Neural progenitor cell (in vitro differentiated cells): ENCODE measurements at regions not wholly inside any gene's neighbourhood (a gene's known extent, or its start where the extent isn't known, plus 50 kb on each side); places are given as distances from the start of the nearest gene placed in this dataset.

Experiments
- DNase-seq: peaks from one replicate; pipeline ENCODE4 v3.0.0-alpha.2; 2016; ENCODE audit warnings: low spot score
- H2AFZ ChIP-seq: fragments of 200-600 bp; sonication (generic); replicated peaks from 2 replicates; pipeline ENCODE4 v1.6.1; 2016; ENCODE audit warnings: antibody characterized with exemption
- H3F3A ChIP-seq: fragments of 200-600 bp; sonication (generic); 2 replicates; pipeline ENCODE4 v1.6.1; 2016; ENCODE audit warnings: antibody characterized with exemption, low read depth
- H3K27ac ChIP-seq: fragments of 200-600 bp; sonication (generic); 2 replicates; pipeline ENCODE4 v1.5.1; 2016; ENCODE audit warnings: mild to moderate bottlenecking
- H3K27me3 ChIP-seq: fragments of 200-600 bp; sonication (generic); 2 replicates; pipeline ENCODE4 v1.6.1; 2016; ENCODE audit warnings: mild to moderate bottlenecking, moderate library complexity
- H3K36me3 ChIP-seq: fragments of 200-600 bp; sonication (generic); 2 replicates; pipeline ENCODE4 v1.5.1; 2016
- H3K4me1 ChIP-seq: fragments of 200-600 bp; sonication (generic); 2 replicates; pipeline ENCODE4 v1.6.1; 2016; ENCODE audit warnings: mixed run types
- H3K4me2 ChIP-seq: fragments of 200-600 bp; sonication (generic); 2 replicates; pipeline ENCODE4 v1.6.1; 2016
- H3K4me3 ChIP-seq: fragments of 200-600 bp; sonication (generic); 2 replicates; pipeline ENCODE4 v1.5.1; 2016
- H3K79me2 ChIP-seq: fragments of 200-600 bp; sonication (generic); 2 replicates; pipeline ENCODE4 v1.6.1; 2016; ENCODE audit warnings: low read depth
- H3K9ac ChIP-seq: fragments of 200-600 bp; sonication (generic); 2 replicates; pipeline ENCODE4 v1.6.1; 2016
- H3K9me3 ChIP-seq: fragments of 200-600 bp; sonication (generic); 2 replicates; pipeline ENCODE4 v1.5.1; 2016; ENCODE audit warnings: low read depth
- H4K20me1 ChIP-seq: fragments of 200-600 bp; sonication (generic); 2 replicates; pipeline ENCODE4 v1.6.1; 2016; ENCODE audit warnings: low read depth
- H3K27ac Mint-ChIP-seq: 3 replicates; pipeline ENCODE4 v1.8.0; 2021; ENCODE audit warnings: mixed read lengths
- H3K27me3 Mint-ChIP-seq: 2 replicates; pipeline ENCODE4 v1.8.0; 2022; ENCODE audit warnings: low read depth, mild to moderate bottlenecking, inconsistent platforms, moderate library complexity, mixed read lengths; ENCODE audit not compliant: insufficient read depth
- H3K36me3 Mint-ChIP-seq: 3 replicates; pipeline ENCODE4 v1.8.0; 2021; ENCODE audit warnings: mixed read lengths
- H3K4me1 Mint-ChIP-seq: 3 replicates; pipeline ENCODE4 v1.8.0; 2021; ENCODE audit warnings: mixed read lengths
- H3K4me3 Mint-ChIP-seq: 3 replicates; pipeline ENCODE4 v1.8.0; 2021; ENCODE audit warnings: mild to moderate bottlenecking, moderate library complexity, mixed read lengths
- H3K9me3 Mint-ChIP-seq: 3 replicates; pipeline ENCODE4 v1.8.0; 2020; ENCODE audit warnings: mixed read lengths
- EZH2 ChIP-seq: fragments of 200-600 bp; sonication (generic); IDR thresholded peaks from 2 replicates; pipeline ENCODE4 v1.6.1; 2017; ENCODE audit warnings: antibody characterized with exemption, mild to moderate bottlenecking, moderate library complexity
- EZH2phosphoT487 ChIP-seq: fragments of 200-600 bp; sonication (generic); IDR thresholded peaks from 2 replicates; pipeline ENCODE4 v1.6.1; 2017; ENCODE audit warnings: antibody characterized with exemption
- TF ChIP-seq, protein P1 (sequence below): fragments of 200-600 bp; sonication (generic); IDR thresholded peaks from 2 replicates; pipeline ENCODE4 v1.5.1; 2017; ENCODE audit warnings: antibody characterized with exemption, mild to moderate bottlenecking

DNA sequence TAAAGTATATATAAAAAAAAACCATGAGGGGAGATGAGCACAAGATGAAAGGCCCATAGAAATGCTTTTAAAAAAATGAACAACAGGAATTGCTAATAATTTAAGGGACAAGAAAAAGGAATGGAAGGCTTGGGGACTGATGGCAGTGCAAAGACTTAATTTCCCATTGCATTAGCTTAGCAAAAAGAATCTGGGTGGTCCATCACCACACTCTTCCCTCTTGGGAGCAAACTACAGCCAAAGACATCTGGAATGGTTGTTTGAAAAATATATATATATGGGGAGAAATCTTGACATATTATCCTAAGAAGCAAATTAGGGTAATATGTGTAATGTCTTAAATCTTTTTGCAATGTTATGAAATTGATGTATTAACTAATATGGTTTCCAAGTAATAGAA is 727.1 kb downstream of the METTL15 start:
- Mint-ChIP-seq H3K4me1 (peaks cover 18% of the 10 kb centered on the region), H3K27ac (no peak overlapping the region), H3K9me3 (no peaks in the 10 kb centered on the region), H3K36me3 (no peaks in the 10 kb centered on the region), H3K27me3 (no peaks in the 10 kb centered on the region), H3K4me3 (no peak overlapping the region)
- no peaks in the 10 kb centered on the region for H3F3A ChIP-seq
- TF ChIP-seq, protein P1, sequence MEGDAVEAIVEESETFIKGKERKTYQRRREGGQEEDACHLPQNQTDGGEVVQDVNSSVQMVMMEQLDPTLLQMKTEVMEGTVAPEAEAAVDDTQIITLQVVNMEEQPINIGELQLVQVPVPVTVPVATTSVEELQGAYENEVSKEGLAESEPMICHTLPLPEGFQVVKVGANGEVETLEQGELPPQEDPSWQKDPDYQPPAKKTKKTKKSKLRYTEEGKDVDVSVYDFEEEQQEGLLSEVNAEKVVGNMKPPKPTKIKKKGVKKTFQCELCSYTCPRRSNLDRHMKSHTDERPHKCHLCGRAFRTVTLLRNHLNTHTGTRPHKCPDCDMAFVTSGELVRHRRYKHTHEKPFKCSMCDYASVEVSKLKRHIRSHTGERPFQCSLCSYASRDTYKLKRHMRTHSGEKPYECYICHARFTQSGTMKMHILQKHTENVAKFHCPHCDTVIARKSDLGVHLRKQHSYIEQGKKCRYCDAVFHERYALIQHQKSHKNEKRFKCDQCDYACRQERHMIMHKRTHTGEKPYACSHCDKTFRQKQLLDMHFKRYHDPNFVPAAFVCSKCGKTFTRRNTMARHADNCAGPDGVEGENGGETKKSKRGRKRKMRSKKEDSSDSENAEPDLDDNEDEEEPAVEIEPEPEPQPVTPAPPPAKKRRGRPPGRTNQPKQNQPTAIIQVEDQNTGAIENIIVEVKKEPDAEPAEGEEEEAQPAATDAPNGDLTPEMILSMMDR, result no peak
- no peak for TF ChIP-seq EZH2
- H3K79me2 ChIP-seq, result no peaks in the 10 kb centered on the region
- no peaks in the 10 kb centered on the region for H3K36me3 ChIP-seq
- DNase-seq, result no peak
- no peak overlapping the region for H3K4me3 ChIP-seq
- H3K4me2 ChIP-seq, result no peak overlapping the region
- H2AFZ ChIP-seq, result no peak overlapping the region
- H3K9ac ChIP-seq, result no peak overlapping the region
- no peaks in the 10 kb centered on the region for H3K27me3 ChIP-seq
- H3K27ac ChIP-seq, result no peak overlapping the region
- no peaks in the 10 kb centered on the region for H3K9me3 ChIP-seq
- H3K4me1 ChIP-seq, result peaks cover 13% of the 10 kb centered on the region
- no peaks in the 10 kb centered on the region for H4K20me1 ChIP-seq

DNA sequence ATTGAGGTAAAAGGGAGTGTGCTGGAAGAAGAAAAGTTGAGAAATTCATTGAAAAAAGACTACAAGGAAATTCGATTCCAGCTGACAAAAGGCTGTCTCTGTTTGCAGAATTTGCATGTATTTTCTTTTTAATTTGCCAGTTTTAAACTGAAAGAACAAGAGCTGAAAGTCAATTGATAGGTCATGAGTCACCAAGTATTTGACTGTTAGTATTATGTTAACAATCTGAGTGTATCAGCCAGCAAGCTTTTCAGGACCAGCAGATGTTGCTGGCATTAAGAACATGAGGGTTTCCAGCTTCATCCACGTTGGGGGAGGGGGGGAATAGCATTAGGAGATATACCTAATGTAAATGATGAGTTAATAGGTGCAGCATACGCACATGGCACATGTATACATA is 726.7 kb downstream of the METTL15 start:
- Histone ChIP-seq H3K36me3 (no peaks in the 10 kb centered on the region), H3K4me1 (peaks cover 13% of the 10 kb centered on the region), H3K9me3 (no peaks in the 10 kb centered on the region), H3K9ac (no peak overlapping the region), H3K27ac (no peak overlapping the region), H3K4me2 (no peak overlapping the region), H2AFZ (no peak overlapping the region), H3K27me3 (no peaks in the 10 kb centered on the region), H4K20me1 (no peaks in the 10 kb centered on the region), H3F3A (no peaks in the 10 kb centered on the region), H3K4me3 (no peak overlapping the region), H3K79me2 (no peaks in the 10 kb centered on the region)
- Mint-ChIP-seq H3K27ac (no peak overlapping the region), H3K9me3 (no peaks in the 10 kb centered on the region), H3K4me1 (peaks cover 18% of the 10 kb centered on the region), H3K4me3 (no peak overlapping the region), H3K36me3 (no peaks in the 10 kb centered on the region), H3K27me3 (no peaks in the 10 kb centered on the region)
- DNase-seq, result no peak
- TF ChIP-seq, protein P1, result no peak
- no peak for TF ChIP-seq EZH2phosphoT487
- TF ChIP-seq EZH2, result no peak

DNA sequence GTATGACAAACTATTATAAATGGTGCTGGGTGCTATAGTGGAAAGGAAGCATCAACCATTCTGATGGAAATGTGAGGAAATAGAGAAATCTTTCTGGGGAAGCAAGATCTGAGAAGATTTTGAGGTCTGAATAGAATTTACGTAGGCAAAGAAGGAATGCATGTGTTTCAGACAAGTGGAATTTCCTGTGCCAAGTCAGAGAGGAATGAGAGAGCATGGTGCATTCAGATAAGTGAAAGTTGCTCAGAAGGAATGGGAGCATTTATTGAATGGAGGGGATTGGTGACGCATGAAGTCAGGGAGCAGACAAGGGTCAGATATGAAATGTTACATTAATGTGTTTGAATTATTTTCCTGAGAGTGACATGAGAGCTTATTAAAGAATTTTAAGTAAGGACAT is 725.5 kb downstream of the METTL15 start:
- no peaks in the 10 kb centered on the region for H3F3A ChIP-seq
- no peak overlapping the region for H3K4me3 ChIP-seq
- H3K9me3 Mint-ChIP-seq, result no peaks in the 10 kb centered on the region
- H4K20me1 ChIP-seq, result no peaks in the 10 kb centered on the region
- no peak for DNase-seq
- H3K36me3 ChIP-seq, result no peaks in the 10 kb centered on the region
- no peak overlapping the region for H2AFZ ChIP-seq
- no peaks in the 10 kb centered on the region for H3K27me3 ChIP-seq
- H3K9ac ChIP-seq, result no peak overlapping the region
- TF ChIP-seq, protein P1, result no peak
- TF ChIP-seq EZH2phosphoT487 (no peak), EZH2 (no peak)
- no peaks in the 10 kb centered on the region for H3K79me2 ChIP-seq
- H3K36me3 Mint-ChIP-seq, result no peaks in the 10 kb centered on the region
- no peak overlapping the region for H3K27ac ChIP-seq
- H3K27me3 Mint-ChIP-seq, result no peaks in the 10 kb centered on the region
- peaks cover 13% of the 10 kb centered on the region for H3K4me1 ChIP-seq
- H3K4me2 ChIP-seq, result no peak overlapping the region
- no peaks in the 10 kb centered on the region for H3K9me3 ChIP-seq
- H3K4me1 Mint-ChIP-seq, result peaks cover 18% of the 10 kb centered on the region
- H3K27ac Mint-ChIP-seq, result no peak overlapping the region
- no peak overlapping the region for H3K4me3 Mint-ChIP-seq

DNA sequence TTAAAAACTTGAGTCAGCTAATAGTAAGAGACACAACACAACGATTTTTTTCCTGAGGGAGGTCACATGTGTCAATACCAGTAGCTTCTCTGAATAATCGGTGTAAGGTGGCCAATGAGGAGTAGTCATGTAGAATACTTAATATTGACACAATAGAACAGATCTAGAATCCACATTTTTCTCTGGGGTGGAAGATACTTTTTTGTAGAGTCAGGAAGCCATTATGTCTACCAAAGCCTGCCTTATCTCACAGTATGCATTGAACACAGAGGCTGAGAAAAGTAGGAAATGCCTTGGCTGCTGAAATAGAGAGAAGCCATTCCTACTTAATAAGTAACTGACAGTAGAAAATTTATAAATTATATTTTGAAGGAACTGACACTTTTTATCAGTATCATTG is 725.0 kb downstream of the METTL15 start:
- no peaks in the 10 kb centered on the region for H3K79me2 ChIP-seq
- H3K9me3 ChIP-seq, result no peaks in the 10 kb centered on the region
- H3K4me3 ChIP-seq, result no peak overlapping the region
- H3K27ac ChIP-seq, result no peak overlapping the region
- peaks cover 13% of the 10 kb centered on the region for H3K4me1 ChIP-seq
- no peak for DNase-seq
- H3K9me3 Mint-ChIP-seq, result no peaks in the 10 kb centered on the region
- H3K4me2 ChIP-seq, result no peak overlapping the region
- H2AFZ ChIP-seq, result no peak overlapping the region
- no peaks in the 10 kb centered on the region for H3K27me3 Mint-ChIP-seq
- no peaks in the 10 kb centered on the region for H3K36me3 Mint-ChIP-seq
- no peak overlapping the region for H3K27ac Mint-ChIP-seq
- H3K9ac ChIP-seq, result no peak overlapping the region
- TF ChIP-seq, protein P1, result no peak
- TF ChIP-seq EZH2, result no peak
- no peak for TF ChIP-seq EZH2phosphoT487
- H3K36me3 ChIP-seq, result no peaks in the 10 kb centered on the region
- H3K4me1 Mint-ChIP-seq, result peaks cover 18% of the 10 kb centered on the region
- no peaks in the 10 kb centered on the region for H4K20me1 ChIP-seq
- no peaks in the 10 kb centered on the region for H3F3A ChIP-seq
- H3K27me3 ChIP-seq, result no peaks in the 10 kb centered on the region
- no peak overlapping the region for H3K4me3 Mint-ChIP-seq
